C1 segment of cervical spinal cord (tissue), 14 donors: ENCODE measurements at regions not wholly inside any gene's neighbourhood (a gene's known extent, or its start where the extent isn't known, plus 50 kb on each side); places are given as distances from the start of the nearest gene placed in this dataset.
A peak's percentile ranks its signal among the peaks of the same experiment; 100 is the strongest.

ENCODE experiments used
- DNase-seq, 14 donors: peaks; one replicate each; lab custom pipeline; 2025; lab: John Stamatoyannopoulos, UW

- DNase-seq, result peak in 10 of 14 donors; percentile 2 to 46 (median 26)
These were observed 152.5 kb upstream of the STX18 start for GRCh38 chr4:4694296-4694772.

GRCh38 chr4:4693755-4694295 is 152.0 kb upstream of the STX18 start:
- DNase-seq, result peak in 1 of 14 donors; percentile 32

GRCh38 chr4:4693258-4693657 is 151.4 kb upstream of the STX18 start:
- DNase-seq, result no peak

GRCh38 chr4:4690854-4691253 is 149.0 kb upstream of the STX18 start:
- no peak for DNase-seq

- DNase-seq, result no peak
These were observed 148.0 kb upstream of the STX18 start for GRCh38 chr4:4689694-4690440.

GRCh38 chr4:4687935-4688727 is 146.3 kb upstream of the STX18 start:
- DNase-seq, result no peak

- DNase-seq, result no peak
These were observed 145.3 kb upstream of the STX18 start for GRCh38 chr4:4687100-4687499.

- no peak for DNase-seq
These were observed 144.3 kb upstream of the STX18 start for GRCh38 chr4:4685810-4686795.

GRCh38 chr4:4681653-4682052 is 139.8 kb upstream of the STX18 start:
- DNase-seq, result no peak

GRCh38 chr4:4680758-4681157 is 138.9 kb upstream of the STX18 start:
- DNase-seq, result no peak

GRCh38 chr4:4680243-4680642 is 138.4 kb upstream of the STX18 start:
- no peak for DNase-seq

GRCh38 chr4:4677556-4678522 is 136.0 kb upstream of the STX18 start:
- peak in 2 of 14 donors; percentile 2 for DNase-seq

- DNase-seq, result no peak
These were observed 133.8 kb upstream of the STX18 start for GRCh38 chr4:4675641-4676040.

GRCh38 chr4:4675051-4675581 is 133.3 kb upstream of the STX18 start:
- no peak for DNase-seq

GRCh38 chr4:4673070-4673469 is 131.2 kb upstream of the STX18 start:
- DNase-seq, result no peak

GRCh38 chr4:4672402-4672801 is 130.6 kb upstream of the STX18 start:
- DNase-seq, result no peak

- DNase-seq, result no peak
These were observed 130.0 kb upstream of the STX18 start for GRCh38 chr4:4671774-4672349.

GRCh38 chr4:4670869-4671268 is 129.0 kb upstream of the STX18 start:
- no peak for DNase-seq
